Heart left ventricle (tissue), 16 donors: ENCODE measurements at regions not wholly inside any gene's neighbourhood (a gene's known extent, or its start where the extent isn't known, plus 50 kb on each side); places are given as distances from the start of the nearest gene placed in this dataset.
"Not testable (repeated sequence)": the region's sequence is repeated elsewhere in the genome, so short reads cannot be mapped to it uniquely, and the experiment has no call there.

Experiments used
- ATAC-seq, 4 donors: fragments of 200-7000 bp; cut with Tn5 transposase; one replicate each; pipeline ENCODE4 v1.9.1; 2020 to 2022; ENCODE audit warnings: moderate library complexity in 4 of 4, mild to moderate bottlenecking in 3 of 4, moderate number of reproducible peaks in 1 of 4
- DNase-seq, 5 donors: peaks; one replicate each; pipeline ENCODE4 v3.0.0-alpha.2; 2020
- H3K27ac ChIP-seq, 12 donors: fragments of 200-600 bp; sonication (generic) in 4 of 12; one replicate each; pipeline versions ENCODE4 v1.5.0 to v1.8.0; 2016 to 2022; ENCODE audit warnings: mild to moderate bottlenecking in 2 of 12
- H3K27me3 ChIP-seq, 9 donors: fragments of 200-600 bp; sonication (generic) in 2 of 9; one replicate each; pipeline versions ENCODE4 v1.5.1 to v1.8.0; 2016 to 2022; ENCODE audit warnings: mild to moderate bottlenecking in 3 of 9
- H3K36me3 ChIP-seq, 9 donors: fragments of 200-600 bp; sonication (generic) in 2 of 9; one replicate each; pipeline versions ENCODE4 v1.5.0 to v1.8.0; 2018 to 2022; ENCODE audit warnings: mild to moderate bottlenecking in 2 of 9
- H3K4me1 ChIP-seq, 12 donors: fragments of 200-600 bp; sonication (generic) in 4 of 12; one replicate each; pipeline versions ENCODE4 v1.5.0 to v1.8.0; 2016 to 2022; ENCODE audit warnings: mild to moderate bottlenecking in 3 of 12
- H3K4me3 ChIP-seq, 12 donors: fragments of 200-600 bp; sonication (generic) in 4 of 12; one replicate each; pipeline versions ENCODE4 v1.5.0 to v1.8.0; 2017 to 2022; ENCODE audit warnings: mild to moderate bottlenecking in 9 of 12, moderate library complexity in 4 of 12
- H3K9me3 ChIP-seq, 12 donors: fragments of 200-600 bp; sonication (generic) in 4 of 12; one replicate each; pipeline versions ENCODE4 v1.5.0 to v1.8.0; 2016 to 2022; ENCODE audit warnings: mild to moderate bottlenecking in 1 of 12
- POLR2A ChIP-seq, 2 donors: fragments of 450-650 bp; IDR thresholded peaks; one replicate each; pipeline ENCODE4 v1.6.1; 2017; ENCODE audit warnings: antibody characterized with exemption in 2 of 2, mild to moderate bottlenecking in 2 of 2, moderate library complexity in 2 of 2
- WGBS, 4 donors: extraction: QIAGEN DNeasy Blood & Tissue Kit in 2 of 4; methylation state at CpG; one replicate each; pipeline versions ENCODE4 v1.1.5 to v1.1.7; 2013 to 2018; 5-methylcytosine and 5-hydroxymethylcytosine counted together
- intact Hi-C, 10 donors: fragments of 100-400 bp; cut with DNase I; formaldehyde crosslinking; loops; one replicate each; pipeline versions ENCODE4 v1.11.1 to v1.14.2; 2022
- TF ChIP-seq, protein P1 (sequence below), 12 donors: fragments of 200-600 bp; sonication (generic) in 4 of 12; IDR thresholded peaks; one replicate each; pipeline versions ENCODE4 v1.5.0 to v1.8.0; 2018 to 2022; ENCODE audit warnings: antibody characterized with exemption in 12 of 12, mild to moderate bottlenecking in 5 of 12
- donor health status: ischemic (EF 13 %, LVEDD 7.1; RV severe dilation, severe dysfunction).
- donor health status: healthy with polysubstance abuse.
- donor health status: DM: no; HTN: yes; CAD: no.
- donor health status: DM: no; HTN: no; CAD: no.
- donor health status: ischemic (EF 25% LVEDD 6.9; RV normal size, moderate dysfunction).
- donor health status: ischemic (EF 25% LVEDD 5.7; RV mildly dilated, moderate dysfunction).
- donor health status: healthy.
- donor health status: DM: yes; HTN: yes; CAD: no.
- donor health status: ischemic (EF 35%, LVEDD 5.7; RV mildly dilated, moderate dysfunction).
- donor health status: nonischemic (EF 11% LVEDD 7.7; RV severe dilation, severe dysfunction).
- donor health status: DM: yes; HTN: yes; CAD: no.
- donor health status: PGD.
- donor health status: ischemic (EF 29% LVEDD 5.4; RV normal size, mild dysfunction).
- donor health status: nonischemic (EF 23%, LVEDD 6.1; RV moderate dilation, normal function).

DNA sequence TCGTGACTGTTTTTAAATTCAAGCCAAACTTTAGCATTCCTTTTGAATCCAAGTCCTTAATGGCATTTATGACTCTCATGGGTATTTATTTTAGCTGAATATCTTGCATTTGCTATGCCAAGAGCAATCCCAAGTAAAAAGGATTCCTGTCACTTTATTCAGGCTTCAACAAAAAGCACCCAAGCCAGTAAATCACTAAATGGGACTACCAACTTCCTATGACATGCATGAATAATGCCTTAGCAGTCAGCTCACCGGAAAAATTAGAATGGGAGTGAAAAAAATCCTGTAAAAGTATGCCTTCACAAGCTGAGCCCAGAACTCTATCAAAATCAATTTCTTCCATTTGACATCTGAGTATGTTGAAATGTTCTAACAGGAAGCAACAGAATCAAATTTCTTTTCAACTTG lies 1297.9 kb downstream of the ROBO2 start:
- intact Hi-C loops: no loop called here
- ATAC-seq (no peak), DNase-seq (no peak)
- Histone ChIP-seq H3K9me3 (no peaks in the 10 kb centered on the region), H3K4me1 (no peaks in the 10 kb centered on the region), H3K27me3 (no peaks in the 10 kb centered on the region), H3K36me3 (no peaks in the 10 kb centered on the region), H3K4me3 (no peak overlapping the region), H3K27ac (no peak overlapping the region)
- TF ChIP-seq, protein P1, sequence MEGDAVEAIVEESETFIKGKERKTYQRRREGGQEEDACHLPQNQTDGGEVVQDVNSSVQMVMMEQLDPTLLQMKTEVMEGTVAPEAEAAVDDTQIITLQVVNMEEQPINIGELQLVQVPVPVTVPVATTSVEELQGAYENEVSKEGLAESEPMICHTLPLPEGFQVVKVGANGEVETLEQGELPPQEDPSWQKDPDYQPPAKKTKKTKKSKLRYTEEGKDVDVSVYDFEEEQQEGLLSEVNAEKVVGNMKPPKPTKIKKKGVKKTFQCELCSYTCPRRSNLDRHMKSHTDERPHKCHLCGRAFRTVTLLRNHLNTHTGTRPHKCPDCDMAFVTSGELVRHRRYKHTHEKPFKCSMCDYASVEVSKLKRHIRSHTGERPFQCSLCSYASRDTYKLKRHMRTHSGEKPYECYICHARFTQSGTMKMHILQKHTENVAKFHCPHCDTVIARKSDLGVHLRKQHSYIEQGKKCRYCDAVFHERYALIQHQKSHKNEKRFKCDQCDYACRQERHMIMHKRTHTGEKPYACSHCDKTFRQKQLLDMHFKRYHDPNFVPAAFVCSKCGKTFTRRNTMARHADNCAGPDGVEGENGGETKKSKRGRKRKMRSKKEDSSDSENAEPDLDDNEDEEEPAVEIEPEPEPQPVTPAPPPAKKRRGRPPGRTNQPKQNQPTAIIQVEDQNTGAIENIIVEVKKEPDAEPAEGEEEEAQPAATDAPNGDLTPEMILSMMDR (IDR thresholded peaks at IDR 0.05): no peak
- no peak for TF ChIP-seq POLR2A (IDR thresholded peaks at IDR 0.05)
- 44 to 66% (median 55%) methylated on average over 2 of the region's 2 CpGs for WGBS, 4 donors

DNA sequence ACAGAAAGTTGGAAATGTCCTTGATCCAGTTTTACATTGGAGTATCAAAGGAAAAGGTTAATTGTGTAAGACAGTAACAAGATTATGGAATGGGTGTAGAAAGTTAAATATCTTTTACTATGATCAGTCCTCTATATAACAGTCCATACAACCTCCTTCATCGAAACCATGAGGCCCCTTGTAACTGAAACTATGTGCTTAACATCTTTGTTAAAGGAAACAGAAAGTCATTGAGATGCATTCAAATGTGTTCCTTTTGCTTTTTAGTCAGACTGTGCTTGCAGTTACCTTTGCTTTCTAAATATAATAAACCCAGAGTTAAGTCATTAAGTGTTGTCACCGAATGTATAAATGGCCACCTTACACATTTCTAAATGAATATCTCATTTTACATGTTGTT lies 1298.5 kb downstream of the ROBO2 start:
- H3K27ac ChIP-seq: no peak overlapping the region
- H3K36me3 ChIP-seq: no peaks in the 10 kb centered on the region
- no peaks in the 10 kb centered on the region for H3K9me3 ChIP-seq
- H3K4me3 ChIP-seq: no peak overlapping the region
- no peak for TF ChIP-seq POLR2A (IDR thresholded peaks at IDR 0.05)
- TF ChIP-seq, protein P1 (IDR thresholded peaks at IDR 0.05): no peak
- intact Hi-C loops: no loop called here
- H3K27me3 ChIP-seq: no peaks in the 10 kb centered on the region
- DNase-seq: no peak
- 84 to 92% (median 88%) methylated on average over 2 of the region's 2 CpGs for WGBS, 4 donors
- ATAC-seq: no peak
- no peaks in the 10 kb centered on the region for H3K4me1 ChIP-seq

DNA sequence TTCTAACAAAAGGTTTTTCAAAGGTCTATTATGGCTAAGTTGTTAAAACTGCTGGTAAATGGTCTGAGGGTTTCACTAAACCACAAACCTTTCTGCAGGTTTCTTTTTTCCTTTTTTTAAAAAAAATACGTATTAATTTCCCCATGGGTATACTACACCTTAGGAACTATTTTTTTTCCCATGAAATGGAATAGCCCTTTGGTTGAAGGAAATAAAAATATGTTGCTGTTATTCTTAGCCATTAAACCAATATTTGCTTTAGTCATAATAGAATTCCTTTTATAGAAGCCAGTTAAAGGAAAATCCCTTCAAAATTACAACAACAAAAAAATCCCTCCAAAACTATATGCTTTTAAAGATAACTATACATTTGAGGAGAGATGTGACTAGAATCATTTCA lies 1303.3 kb downstream of the ROBO2 start:
- H3K4me3 ChIP-seq: no peak overlapping the region
- WGBS, 4 donors: 65 to 75% (median 72%) methylated on average over 1 of the region's 1 CpG
- no peaks in the 10 kb centered on the region for H3K36me3 ChIP-seq
- DNase-seq: no peak
- ATAC-seq: no peak
- H3K9me3 ChIP-seq: no peaks in the 10 kb centered on the region
- TF ChIP-seq POLR2A (IDR thresholded peaks at IDR 0.05): no peak
- TF ChIP-seq, protein P1 (IDR thresholded peaks at IDR 0.05): no peak
- H3K27me3 ChIP-seq: no peaks in the 10 kb centered on the region
- H3K4me1 ChIP-seq: no peaks in the 10 kb centered on the region
- intact Hi-C loops: no loop called here
- H3K27ac ChIP-seq: no peak overlapping the region

DNA sequence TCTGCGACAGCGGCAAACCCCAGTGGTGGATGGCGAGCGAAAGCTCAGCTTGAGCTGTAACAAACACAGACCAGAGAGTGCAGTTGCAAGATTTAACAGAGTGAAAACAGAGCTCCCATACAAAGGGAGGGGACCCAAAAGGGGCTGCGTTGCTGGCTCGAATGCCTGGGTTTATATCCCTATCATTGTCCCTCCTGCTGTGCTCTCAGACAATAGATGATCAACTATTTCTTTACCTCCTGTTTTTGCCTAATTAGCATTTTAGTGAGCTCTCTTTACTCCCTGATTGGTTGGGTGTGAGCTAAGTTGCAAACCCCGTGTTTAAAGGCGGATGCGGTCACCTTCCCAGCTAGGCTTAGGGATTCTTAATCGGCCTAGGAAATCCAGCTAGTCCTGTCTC lies 1304.4 kb downstream of the ROBO2 start:
- H3K9me3 ChIP-seq, ATAC-seq, H3K27ac ChIP-seq, intact Hi-C loops, H3K27me3 ChIP-seq, H3K36me3 ChIP-seq, H3K4me3 ChIP-seq, DNase-seq, H3K4me1 ChIP-seq: not testable (repeated sequence)
- WGBS, 4 donors: 85 to 89% (median 87%) methylated on average over 10 of the region's 10 CpGs

DNA sequence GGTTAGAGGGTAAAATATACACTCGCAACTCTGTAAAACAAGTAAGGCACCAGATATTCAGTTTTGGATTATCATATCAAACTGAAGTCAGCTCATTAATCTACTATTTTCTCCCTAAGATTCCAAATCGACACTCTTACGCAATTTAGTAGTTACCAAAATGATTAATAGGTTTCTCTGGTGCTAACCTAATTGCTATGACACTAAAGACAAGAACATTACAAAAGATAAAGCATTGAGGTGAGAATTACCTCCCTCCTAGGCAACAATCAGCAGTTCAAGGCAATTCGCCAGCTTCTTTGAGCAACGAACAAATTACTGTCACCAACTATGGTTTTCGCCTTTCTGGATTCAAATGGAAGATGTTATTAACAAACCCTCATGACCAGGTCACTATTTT lies 1305.0 kb downstream of the ROBO2 start:
- no peaks in the 10 kb centered on the region for H3K4me1 ChIP-seq
- ATAC-seq: no peak
- intact Hi-C loops: no loop called here
- WGBS, 4 donors: 81 to 82% (median 81%) methylated on average over 6 of the region's 6 CpGs
- no peak for DNase-seq
- H3K27ac ChIP-seq: no peak overlapping the region
- no peaks in the 10 kb centered on the region for H3K9me3 ChIP-seq
- no peaks in the 10 kb centered on the region for H3K36me3 ChIP-seq
- TF ChIP-seq, protein P1 (IDR thresholded peaks at IDR 0.05): no peak
- TF ChIP-seq POLR2A (IDR thresholded peaks at IDR 0.05): no peak
- no peaks in the 10 kb centered on the region for H3K27me3 ChIP-seq
- H3K4me3 ChIP-seq: no peak overlapping the region
